H9 (cell line): ENCODE measurements at regions not wholly inside any gene's neighbourhood (a gene's known extent, or its start where the extent isn't known, plus 50 kb on each side); places are given as distances from the start of the nearest gene placed in this dataset.

Source experiments
- DNase-seq: peaks from one replicate; pipeline ENCODE4 v3.0.0-alpha.2; 2017
- H2AFZ ChIP-seq: one replicate; pipeline ENCODE4 v1.6.1; 2013; ENCODE audit warnings: mild to moderate bottlenecking, low read length, control low read depth, moderate library complexity
- H2AK5ac ChIP-seq: 2 replicates; pipeline ENCODE4 v1.6.1; 2013; ENCODE audit warnings: low read length, control low read depth, mixed read lengths; ENCODE audit not compliant: insufficient read length
- H2BK120ac ChIP-seq: one replicate; pipeline ENCODE4 v1.6.1; 2013; ENCODE audit warnings: low read depth, mild to moderate bottlenecking, low read length, control low read depth, inconsistent platforms; ENCODE audit not compliant: poor library complexity, severe bottlenecking
- H2BK12ac ChIP-seq: 2 replicates; pipeline ENCODE4 v1.6.1; 2013; ENCODE audit warnings: low read length, control low read depth, mixed read lengths, low read depth; ENCODE audit not compliant: insufficient read length
- H2BK15ac ChIP-seq: 2 replicates; pipeline ENCODE4 v1.6.1; 2013; ENCODE audit warnings: low read depth, low read length, control low read depth
- H2BK20ac ChIP-seq: one replicate; pipeline ENCODE4 v1.6.1; 2013; ENCODE audit warnings: low read depth, mild to moderate bottlenecking, low read length, control low read depth, inconsistent platforms; ENCODE audit not compliant: poor library complexity, severe bottlenecking
- H2BK5ac ChIP-seq: 2 replicates; pipeline ENCODE4 v1.6.1; 2013; ENCODE audit warnings: low read length, control low read depth, mixed read lengths; ENCODE audit not compliant: insufficient read length
- H3K14ac ChIP-seq: 2 replicates; pipeline ENCODE4 v1.6.1; 2013; ENCODE audit warnings: low read length, control low read depth; ENCODE audit not compliant: insufficient read depth
- H3K18ac ChIP-seq: 2 replicates; pipeline ENCODE4 v1.6.1; 2013; ENCODE audit warnings: low read depth, mild to moderate bottlenecking, mixed read lengths, low read length, control low read depth; ENCODE audit not compliant: insufficient read length
- H3K23ac ChIP-seq: 2 replicates; pipeline ENCODE4 v1.6.1; 2013; ENCODE audit warnings: low read length, control low read depth, mixed read lengths, low read depth; ENCODE audit not compliant: insufficient read length
- H3K23me2 ChIP-seq: 2 replicates; pipeline ENCODE4 v1.6.1; 2013; ENCODE audit warnings: low read depth, mild to moderate bottlenecking, mixed read lengths, low read length, control low read depth; ENCODE audit not compliant: insufficient read length, poor library complexity, severe bottlenecking
- H3K27ac ChIP-seq: 2 replicates; pipeline ENCODE4 v1.5.1; 2013; ENCODE audit warnings: low read length, control low read depth, mixed read lengths, low read depth; ENCODE audit not compliant: insufficient read length
- H3K27me3 ChIP-seq: 2 replicates; pipeline ENCODE4 v1.6.1; 2013; ENCODE audit warnings: low read length, control low read depth, inconsistent platforms; ENCODE audit not compliant: insufficient read depth
- H3K4ac ChIP-seq: 2 replicates; pipeline ENCODE4 v1.6.1; 2013; ENCODE audit warnings: low read depth, mild to moderate bottlenecking, control low read depth, inconsistent platforms, low read length, moderate library complexity
- H3K4me1 ChIP-seq: 2 replicates; pipeline ENCODE4 v1.6.1; 2013; ENCODE audit warnings: low read length, control low read depth, inconsistent platforms; ENCODE audit not compliant: insufficient read depth
- H3K4me2 ChIP-seq: 2 replicates; pipeline ENCODE4 v1.6.1; 2013; ENCODE audit warnings: low read length, control low read depth, mixed read lengths; ENCODE audit not compliant: insufficient read length, insufficient read depth
- H3K56ac ChIP-seq: 2 replicates; pipeline ENCODE4 v1.6.1; 2013; ENCODE audit warnings: low read depth, mild to moderate bottlenecking, mixed read lengths, low read length, control low read depth; ENCODE audit not compliant: insufficient read length
- H3K79me1 ChIP-seq: 2 replicates; pipeline ENCODE4 v1.6.1; 2013; ENCODE audit warnings: low read depth, mild to moderate bottlenecking, moderate library complexity, low read length, control low read depth, inconsistent platforms; ENCODE audit not compliant: insufficient read depth, poor library complexity, severe bottlenecking
- H3K79me2 ChIP-seq: 2 replicates; pipeline ENCODE4 v1.6.1; 2013; ENCODE audit warnings: low read length, control low read depth, inconsistent platforms; ENCODE audit not compliant: insufficient read depth
- H3K9ac ChIP-seq: 2 replicates; pipeline ENCODE4 v1.6.1; 2013; ENCODE audit warnings: low read length, control low read depth, mixed read lengths; ENCODE audit not compliant: insufficient read length; ENCODE audit errors: extremely low read depth
- H3K9me3 ChIP-seq: one replicate; pipeline ENCODE4 v1.6.1; 2013; ENCODE audit warnings: low read depth, low read length, inconsistent platforms; ENCODE audit not compliant: control insufficient read depth
- H3T11ph ChIP-seq: one replicate; pipeline ENCODE4 v1.6.1; 2013; ENCODE audit warnings: mild to moderate bottlenecking, low read length, control low read depth, inconsistent platforms
- H4K20me1 ChIP-seq: one replicate; pipeline ENCODE4 v1.6.1; 2013; ENCODE audit not compliant: control insufficient read depth, insufficient read length, insufficient read depth
- H4K5ac ChIP-seq: 2 replicates; pipeline ENCODE4 v1.6.1; 2013; ENCODE audit warnings: low read depth, mild to moderate bottlenecking, mixed read lengths, low read length, control low read depth; ENCODE audit not compliant: insufficient read length
- H4K8ac ChIP-seq: replicated peaks from 2 replicates; pipeline ENCODE4 v1.6.1; 2013; ENCODE audit warnings: low read length, control low read depth, mixed read lengths, low read depth; ENCODE audit not compliant: insufficient read length
- H4K91ac ChIP-seq: 2 replicates; pipeline ENCODE4 v1.6.1; 2013; ENCODE audit warnings: low read depth, mild to moderate bottlenecking, moderate library complexity, mixed read lengths, low read length, control low read depth; ENCODE audit not compliant: insufficient read length
- H3K27ac Mint-ChIP-seq, 3 experiments: 2 replicates in 2 of 3; 3 replicates in 1 of 3; pipeline ENCODE4 v1.8.0; 2020 to 2021; ENCODE audit warnings: mixed read lengths in 3 of 3, mild to moderate bottlenecking in 1 of 3, moderate library complexity in 1 of 3
- H3K27me3 Mint-ChIP-seq: 2 replicates; pipeline ENCODE4 v1.8.0; 2021; ENCODE audit warnings: low read depth, mild to moderate bottlenecking, moderate library complexity, mixed read lengths
- H3K36me3 Mint-ChIP-seq, 3 experiments: 2 replicates in 2 of 3; 3 replicates in 1 of 3; pipeline ENCODE4 v1.8.0; 2020 to 2021; ENCODE audit warnings: low read depth in 3 of 3, mixed read lengths in 3 of 3; ENCODE audit not compliant: insufficient read depth in 1 of 3
- H3K4me1 Mint-ChIP-seq, 2 experiments: 2 replicates each; pipeline ENCODE4 v1.8.0; 2020; ENCODE audit warnings: mixed read lengths in 2 of 2
- H3K4me3 Mint-ChIP-seq, 2 experiments: 2 replicates in 1 of 2; 3 replicates in 1 of 2; pipeline ENCODE4 v1.8.0; 2020 to 2021; ENCODE audit warnings: mild to moderate bottlenecking in 2 of 2, mixed read lengths in 2 of 2, moderate library complexity in 1 of 2
- H3K9me3 Mint-ChIP-seq, 2 experiments: 2 replicates in 1 of 2; 3 replicates in 1 of 2; pipeline ENCODE4 v1.8.0; 2020; ENCODE audit warnings: mild to moderate bottlenecking in 2 of 2, mixed read lengths in 2 of 2, moderate library complexity in 1 of 2
- CTCF ChIP-seq: fragments of 200-600 bp; sonication (generic); conservative IDR thresholded peaks from 3 replicates; pipeline ENCODE4 v1.8.0; 2021; ENCODE audit warnings: antibody characterized with exemption, mild to moderate bottlenecking

DNA sequence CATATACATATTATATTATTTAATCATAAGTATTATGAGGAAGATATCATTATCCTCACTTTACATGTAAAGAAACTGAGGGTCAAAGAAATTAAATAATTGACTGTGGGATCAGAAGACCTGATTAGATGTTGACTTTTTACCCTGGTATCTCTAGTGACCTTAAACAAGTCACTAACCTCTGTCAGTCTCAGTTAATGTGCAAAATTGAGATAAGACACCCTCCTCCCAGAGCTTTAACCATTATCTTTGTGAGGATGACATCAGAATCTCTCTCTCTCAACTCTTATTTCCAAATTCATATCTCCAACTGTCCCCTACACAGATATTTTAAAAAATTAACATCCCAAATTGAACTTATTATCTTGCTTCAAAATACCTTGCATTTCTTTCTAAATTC is 177.8 kb downstream of the KLHL28 start:
- no peaks in the 10 kb centered on the region for H4K20me1 ChIP-seq
- no peak overlapping the region for H3K4ac ChIP-seq
- no peak overlapping the region for H2BK120ac ChIP-seq
- no peak overlapping the region for H4K8ac ChIP-seq
- no peak overlapping the region for H4K5ac ChIP-seq
- no peak for TF ChIP-seq CTCF
- no peak overlapping the region for H2AK5ac ChIP-seq
- H2BK5ac ChIP-seq = no peak overlapping the region
- H3K79me2 ChIP-seq = no peaks in the 10 kb centered on the region
- no peak overlapping the region for H3K14ac ChIP-seq
- Mint-ChIP-seq H3K9me3 (no peaks in the 10 kb centered on the region; a peak in 1 of 5 replicates), H3K4me1 (peaks cover 5% of the 10 kb centered on the region in 2 experiments), H3K36me3 (no peaks in the 10 kb centered on the region), H3K4me3 (no peak overlapping the region), H3K27me3 (no peaks in the 10 kb centered on the region), H3K27ac (no peak overlapping the region)
- H2BK15ac ChIP-seq = no peak overlapping the region
- H3T11ph ChIP-seq = no peak overlapping the region
- H3K79me1 ChIP-seq = no peaks in the 10 kb centered on the region
- no peaks in the 10 kb centered on the region for H3K27me3 ChIP-seq
- H3K23me2 ChIP-seq = no peaks in the 10 kb centered on the region
- H3K4me2 ChIP-seq = no peak overlapping the region
- H3K9me3 ChIP-seq = no peaks in the 10 kb centered on the region
- no peak overlapping the region for H3K23ac ChIP-seq
- DNase-seq = no peak
- H2BK12ac ChIP-seq = no peak overlapping the region
- H3K18ac ChIP-seq = no peak overlapping the region
- H3K9ac ChIP-seq = no peak overlapping the region
- H3K56ac ChIP-seq = no peak overlapping the region
- H3K4me1 ChIP-seq = no peaks in the 10 kb centered on the region
- H4K91ac ChIP-seq = no peak overlapping the region
- H2AFZ ChIP-seq = no peak overlapping the region
- H2BK20ac ChIP-seq = no peak overlapping the region
- H3K27ac ChIP-seq = no peak overlapping the region
